Vagina (tissue), 2 donors: ENCODE measurements at regions not wholly inside any gene's neighbourhood (a gene's known extent, or its start where the extent isn't known, plus 50 kb on each side); places are given as distances from the start of the nearest gene placed in this dataset.

Experiments used
- CTCF ChIP-seq, 3 experiments: fragments of 450-650 bp in 2 of 3; fragments of 200-600 bp in 1 of 3; sonication (generic) in 1 of 3; IDR thresholded peaks; one replicate each; pipeline ENCODE4 v1.5.1; 2017 to 2019; ENCODE audit warnings: antibody characterized with exemption in 3 of 3, mild to moderate bottlenecking in 2 of 3, moderate library complexity in 2 of 3
- POLR2A ChIP-seq, 2 donors: fragments of 450-650 bp; IDR thresholded peaks; one replicate each; pipeline ENCODE4 v1.6.1; 2017; ENCODE audit warnings: antibody characterized with exemption in 2 of 2, mild to moderate bottlenecking in 2 of 2, moderate library complexity in 2 of 2
- POLR2AphosphoS5 ChIP-seq, 2 donors: sonication (generic); formaldehyde crosslinking; IDR thresholded peaks; one replicate each; pipeline ENCODE4 v1.9.0; 2017; ENCODE audit warnings: antibody characterized with exemption in 2 of 2, mild to moderate bottlenecking in 2 of 2, low read depth in 1 of 2; ENCODE audit not compliant: insufficient read depth in 1 of 2

GRCh38 chr14:46582826-46583225 lies 68.8 kb downstream of the RPL10L start:
- TF ChIP-seq CTCF (IDR thresholded peaks at IDR 0.05): no peak
- TF ChIP-seq POLR2A (IDR thresholded peaks at IDR 0.05): no peak
- TF ChIP-seq POLR2AphosphoS5 (IDR thresholded peaks at IDR 0.05; ENCODE audit: insufficient read depth in 1 of 2, low read depth in 1 of 2): no peak
